ENCODE measurements at regions not wholly inside any gene's neighbourhood (a gene's known extent, or its start where the extent isn't known, plus 50 kb on each side); places are given as distances from the start of the nearest gene placed in this dataset.
"Not testable (repeated sequence)": the region's sequence is repeated elsewhere in the genome, so short reads cannot be mapped to it uniquely, and the experiment has no call there.

DNA sequence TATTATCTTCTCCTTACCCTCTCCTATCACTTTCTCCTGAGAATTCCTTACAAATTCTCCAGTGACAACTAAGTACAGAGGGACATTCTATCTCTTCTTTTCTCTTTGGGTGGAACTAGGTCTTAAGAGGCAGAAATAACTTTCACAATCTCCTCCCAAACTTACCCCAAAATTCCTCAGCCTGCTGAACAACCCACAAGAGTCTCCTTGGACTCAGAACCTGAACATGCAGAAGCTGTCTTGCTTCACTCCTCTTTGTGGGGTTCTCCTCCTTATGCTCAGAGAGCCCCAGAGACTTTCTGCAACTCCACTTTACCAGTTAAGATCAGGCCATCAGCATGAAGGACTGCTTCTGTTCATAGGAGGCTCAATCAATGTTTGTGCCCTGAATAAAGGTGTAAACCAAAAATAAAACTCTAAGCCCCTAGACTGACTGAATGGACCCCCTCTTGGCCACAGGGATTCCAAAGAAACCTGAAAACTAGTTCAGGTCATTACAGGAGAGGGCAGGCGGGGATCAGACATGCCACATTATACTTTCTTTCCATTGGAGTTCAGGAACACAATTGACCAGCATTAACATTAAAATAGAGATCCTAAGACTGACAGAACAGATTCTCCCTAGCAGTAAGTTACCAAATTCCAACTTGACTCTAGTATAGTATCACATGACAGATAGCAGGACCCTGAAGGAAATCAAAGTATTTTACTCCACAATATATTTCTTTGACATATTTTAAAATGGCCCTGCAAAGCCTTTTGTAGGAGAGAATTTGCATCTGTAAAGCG is 179.7 kb upstream of the FBXL17 start:
- FAIRE-seq: no peak
- 84 to 87% (median 86%) methylated on average over 2 of the region's 2 CpGs for WGBS, 3 donors
- no peak for DNase-seq
- Histone ChIP-seq H3K36me3 (ENCODE audit: control insufficient read depth in 3 of 3, insufficient read depth in 2 of 3, low read depth in 1 of 3, low read length in 3 of 3) (no peaks in the 10 kb centered on the region), H3K9me3 (ENCODE audit: control insufficient read depth in 2 of 2, insufficient read depth in 1 of 2, low read depth in 1 of 2, low read length in 1 of 2) (no peaks in the 10 kb centered on the region), H3K27me3 (ENCODE audit: control insufficient read depth in 3 of 3, insufficient read depth in 3 of 3, low read length in 3 of 3) (no peaks in the 10 kb centered on the region), H3K27ac (ENCODE audit: low read depth in 1 of 3, low read length in 2 of 3) (no peak overlapping the region), H3K4me1 (ENCODE audit: control insufficient read depth in 3 of 3, insufficient read depth in 2 of 3, low read depth in 1 of 3, low read length in 2 of 3) (no peaks in the 10 kb centered on the region), H3K4me3 (ENCODE audit: low read depth in 1 of 3, low read length in 3 of 3) (no peak overlapping the region)

DNA sequence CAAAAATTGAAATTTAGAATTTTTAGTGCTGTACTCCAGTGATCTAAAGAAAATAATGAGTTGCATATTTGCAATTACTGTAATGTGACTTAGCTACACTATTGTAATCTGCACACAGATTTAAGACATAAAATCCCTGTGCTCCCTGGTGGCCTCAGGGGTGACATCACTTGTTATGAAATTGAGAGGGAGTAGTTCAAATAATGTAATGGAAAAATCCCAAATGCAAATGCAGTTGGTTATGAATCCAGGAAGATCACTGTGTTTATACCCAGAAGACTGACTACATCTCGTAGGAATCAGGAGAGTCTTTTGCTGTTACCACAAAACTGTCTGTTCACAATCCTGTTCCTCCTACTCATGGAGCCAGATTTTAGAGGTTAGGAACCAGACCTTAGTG is 178.7 kb upstream of the FBXL17 start:
- no peaks in the 10 kb centered on the region for H3K36me3 ChIP-seq (ENCODE audit: control insufficient read depth in 3 of 3, insufficient read depth in 2 of 3, low read depth in 1 of 3, low read length in 3 of 3)
- H3K9me3 ChIP-seq (ENCODE audit: control insufficient read depth in 2 of 2, insufficient read depth in 1 of 2, low read depth in 1 of 2, low read length in 1 of 2): no peaks in the 10 kb centered on the region
- no peak for DNase-seq
- H3K27ac ChIP-seq (ENCODE audit: low read depth in 1 of 3, low read length in 2 of 3): peak overlapping the region in 2 of 3 donors; percentile 12 to 32
- no peaks in the 10 kb centered on the region for H3K4me1 ChIP-seq (ENCODE audit: control insufficient read depth in 3 of 3, insufficient read depth in 2 of 3, low read depth in 1 of 3, low read length in 2 of 3)
- H3K27me3 ChIP-seq (ENCODE audit: control insufficient read depth in 3 of 3, insufficient read depth in 3 of 3, low read length in 3 of 3): no peaks in the 10 kb centered on the region
- no peak for FAIRE-seq
- 58 to 85% (median 72%) methylated on average over 1 of the region's 1 CpG for WGBS, 3 donors
- H3K4me3 ChIP-seq (ENCODE audit: low read depth in 1 of 3, low read length in 3 of 3): no peak overlapping the region

DNA sequence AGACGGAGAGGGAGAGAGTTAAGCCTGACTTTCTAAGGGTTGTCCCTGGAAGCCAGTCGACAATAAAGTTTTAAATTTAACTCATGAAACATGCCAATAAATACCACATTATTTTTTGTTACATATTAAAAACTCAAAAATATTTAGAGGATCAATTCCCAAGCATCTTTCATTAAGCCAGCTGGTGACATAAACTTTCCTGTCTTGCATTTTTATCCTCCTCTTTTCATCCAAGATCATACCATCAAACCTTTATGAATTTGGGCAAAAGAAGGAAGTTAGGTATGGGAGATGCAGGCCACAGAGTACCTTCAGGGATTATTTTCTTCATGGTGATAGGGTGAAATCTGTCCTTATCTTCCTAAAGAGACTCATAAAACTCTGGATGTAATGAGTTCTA is 178.3 kb upstream of the FBXL17 start:
- no peaks in the 10 kb centered on the region for H3K36me3 ChIP-seq (ENCODE audit: control insufficient read depth in 3 of 3, insufficient read depth in 2 of 3, low read depth in 1 of 3, low read length in 3 of 3)
- FAIRE-seq (no peak), DNase-seq (no peak)
- 80 to 90% (median 87%) methylated on average over 2 of the region's 2 CpGs for WGBS, 3 donors
- H3K4me1 ChIP-seq (ENCODE audit: control insufficient read depth in 3 of 3, insufficient read depth in 2 of 3, low read depth in 1 of 3, low read length in 2 of 3): no peaks in the 10 kb centered on the region
- H3K4me3 ChIP-seq (ENCODE audit: low read depth in 1 of 3, low read length in 3 of 3): no peak overlapping the region
- H3K27me3 ChIP-seq (ENCODE audit: control insufficient read depth in 3 of 3, insufficient read depth in 3 of 3, low read length in 3 of 3): no peaks in the 10 kb centered on the region
- H3K9me3 ChIP-seq (ENCODE audit: control insufficient read depth in 2 of 2, insufficient read depth in 1 of 2, low read depth in 1 of 2, low read length in 1 of 2): no peaks in the 10 kb centered on the region
- no peak overlapping the region for H3K27ac ChIP-seq (ENCODE audit: low read depth in 1 of 3, low read length in 2 of 3)

DNA sequence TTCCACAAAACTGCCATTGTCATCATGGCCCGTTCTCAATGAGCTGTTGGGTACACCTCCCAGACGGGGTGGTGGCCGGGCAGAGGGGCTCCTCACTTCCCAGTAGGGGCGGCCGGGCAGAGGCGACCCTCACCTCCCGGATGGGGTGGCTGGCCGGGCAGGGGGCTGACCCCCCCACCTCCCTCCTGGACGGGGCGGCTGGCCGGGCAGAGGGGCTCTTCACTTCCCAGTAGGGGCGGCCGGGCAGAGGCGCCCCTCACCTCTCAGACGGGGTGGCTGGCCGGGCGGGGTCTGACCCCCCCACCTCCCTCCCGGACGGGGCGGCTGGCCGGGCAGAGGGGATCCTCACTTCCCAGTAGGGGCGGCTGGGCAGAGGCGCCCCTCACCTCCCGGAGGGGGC is 176.9 kb upstream of the FBXL17 start:
- not testable (repeated sequence) for H3K36me3 ChIP-seq (ENCODE audit: control insufficient read depth in 3 of 3, insufficient read depth in 2 of 3, low read depth in 1 of 3, low read length in 3 of 3); H3K4me3 ChIP-seq (ENCODE audit: low read depth in 1 of 3, low read length in 3 of 3); H3K27ac ChIP-seq (ENCODE audit: low read depth in 1 of 3, low read length in 2 of 3); H3K9me3 ChIP-seq (ENCODE audit: control insufficient read depth in 2 of 2, insufficient read depth in 1 of 2, low read depth in 1 of 2, low read length in 1 of 2); DNase-seq; H3K27me3 ChIP-seq (ENCODE audit: control insufficient read depth in 3 of 3, insufficient read depth in 3 of 3, low read length in 3 of 3); H3K4me1 ChIP-seq (ENCODE audit: control insufficient read depth in 3 of 3, insufficient read depth in 2 of 3, low read depth in 1 of 3, low read length in 2 of 3); FAIRE-seq
- WGBS, 3 donors: 93 to 98% (median 97%) methylated on average over 7 to 23 of the region's 24 CpGs

DNA sequence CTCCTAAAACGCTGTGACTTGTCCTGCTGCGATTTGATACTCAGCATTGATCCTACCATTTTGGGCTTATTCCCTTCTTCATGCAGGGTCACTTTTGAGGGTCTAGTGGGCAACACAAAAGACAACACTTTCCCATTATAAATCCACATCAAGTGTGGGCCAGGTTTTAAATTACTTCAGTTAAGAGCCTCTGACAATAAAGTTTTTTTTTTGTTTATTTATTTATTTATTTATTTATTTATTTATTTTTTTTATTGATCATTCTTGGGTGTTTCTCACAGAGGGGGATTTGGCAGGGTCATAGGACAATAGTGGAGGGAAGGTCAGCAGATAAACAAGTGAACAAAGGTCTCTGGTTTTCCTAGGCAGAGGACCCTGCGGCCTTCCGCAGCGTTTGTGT is 176.2 kb upstream of the FBXL17 start:
- not testable (repeated sequence) for H3K27me3 ChIP-seq (ENCODE audit: control insufficient read depth in 3 of 3, insufficient read depth in 3 of 3, low read length in 3 of 3); DNase-seq; H3K4me3 ChIP-seq (ENCODE audit: low read depth in 1 of 3, low read length in 3 of 3); FAIRE-seq; H3K36me3 ChIP-seq (ENCODE audit: control insufficient read depth in 3 of 3, insufficient read depth in 2 of 3, low read depth in 1 of 3, low read length in 3 of 3); H3K9me3 ChIP-seq (ENCODE audit: control insufficient read depth in 2 of 2, insufficient read depth in 1 of 2, low read depth in 1 of 2, low read length in 1 of 2); H3K4me1 ChIP-seq (ENCODE audit: control insufficient read depth in 3 of 3, insufficient read depth in 2 of 3, low read depth in 1 of 3, low read length in 2 of 3); H3K27ac ChIP-seq (ENCODE audit: low read depth in 1 of 3, low read length in 2 of 3)
- 83 to 94% (median 93%) methylated on average over 2 of the region's 5 CpGs for WGBS, 3 donors

DNA sequence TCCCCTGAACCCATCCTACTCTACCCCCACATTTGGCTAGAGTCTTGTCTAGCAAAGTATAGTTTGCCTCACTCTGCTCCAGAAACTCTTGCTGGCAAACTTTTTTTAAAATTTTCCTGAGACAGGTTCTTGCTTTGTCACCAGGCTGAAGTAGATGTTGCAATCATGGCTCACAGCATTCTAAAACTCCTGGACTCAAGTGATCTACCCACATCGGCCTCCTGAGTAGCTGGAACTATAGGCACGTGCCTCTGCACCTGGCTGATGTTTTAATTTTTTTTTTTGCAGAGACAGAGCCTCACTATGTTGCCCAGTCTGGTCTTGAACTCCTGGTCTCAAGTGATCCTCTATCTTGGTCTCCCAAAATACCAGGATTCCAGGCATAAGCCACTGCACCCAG is 175.8 kb upstream of the FBXL17 start:
- 71 to 88% (median 83%) methylated on average over 2 of the region's 2 CpGs for WGBS, 3 donors
- Histone ChIP-seq H3K9me3 (ENCODE audit: control insufficient read depth in 2 of 2, insufficient read depth in 1 of 2, low read depth in 1 of 2, low read length in 1 of 2) (no peaks in the 10 kb centered on the region), H3K27me3 (ENCODE audit: control insufficient read depth in 3 of 3, insufficient read depth in 3 of 3, low read length in 3 of 3) (no peaks in the 10 kb centered on the region), H3K4me3 (ENCODE audit: low read depth in 1 of 3, low read length in 3 of 3) (no peak overlapping the region), H3K4me1 (ENCODE audit: control insufficient read depth in 3 of 3, insufficient read depth in 2 of 3, low read depth in 1 of 3, low read length in 2 of 3) (no peaks in the 10 kb centered on the region), H3K27ac (ENCODE audit: low read depth in 1 of 3, low read length in 2 of 3) (no peak overlapping the region), H3K36me3 (ENCODE audit: control insufficient read depth in 3 of 3, insufficient read depth in 2 of 3, low read depth in 1 of 3, low read length in 3 of 3) (no peaks in the 10 kb centered on the region)
- no peak for FAIRE-seq
- DNase-seq: no peak

DNA sequence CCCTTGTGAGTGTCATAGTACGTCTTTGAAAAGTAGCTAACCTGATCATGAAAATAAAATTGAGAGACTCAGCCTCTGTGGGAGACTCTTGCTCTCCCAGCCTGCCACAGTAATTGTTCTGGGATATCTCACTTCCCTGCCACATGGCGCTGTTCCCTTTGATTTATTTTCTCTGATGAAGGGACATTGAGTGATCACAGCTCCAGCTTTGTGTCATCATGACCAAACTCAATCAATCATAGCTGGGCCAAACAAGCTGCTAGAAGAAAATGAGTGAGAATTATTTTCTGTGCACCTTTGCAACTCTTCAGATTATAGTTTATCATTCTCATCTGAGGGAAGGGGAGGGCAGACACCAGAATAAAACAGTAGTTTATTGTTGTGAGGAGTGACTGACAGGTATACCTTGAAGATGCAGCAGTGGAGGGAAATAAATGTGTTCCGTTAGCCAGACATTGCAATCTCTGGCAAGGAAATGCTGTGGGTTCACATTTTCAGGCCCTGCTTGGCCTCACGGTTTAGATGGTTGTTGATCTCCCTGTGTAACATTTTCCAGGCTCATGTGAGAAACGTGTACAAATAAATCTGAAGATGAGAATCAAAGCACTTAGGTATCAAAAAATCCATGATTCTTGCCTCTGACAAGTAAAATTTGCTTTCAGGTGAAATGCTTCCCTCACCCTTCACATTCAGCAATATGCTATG is 174.7 kb upstream of the FBXL17 start:
- DNase-seq (no peak), FAIRE-seq (no peak)
- 69 to 72% (median 71%) methylated on average over 5 of the region's 5 CpGs for WGBS, 3 donors
- Histone ChIP-seq H3K9me3 (ENCODE audit: control insufficient read depth in 2 of 2, insufficient read depth in 1 of 2, low read depth in 1 of 2, low read length in 1 of 2) (no peaks in the 10 kb centered on the region), H3K4me1 (ENCODE audit: control insufficient read depth in 3 of 3, insufficient read depth in 2 of 3, low read depth in 1 of 3, low read length in 2 of 3) (no peaks in the 10 kb centered on the region), H3K27me3 (ENCODE audit: control insufficient read depth in 3 of 3, insufficient read depth in 3 of 3, low read length in 3 of 3) (no peaks in the 10 kb centered on the region), H3K36me3 (ENCODE audit: control insufficient read depth in 3 of 3, insufficient read depth in 2 of 3, low read depth in 1 of 3, low read length in 3 of 3) (no peaks in the 10 kb centered on the region), H3K27ac (ENCODE audit: low read depth in 1 of 3, low read length in 2 of 3) (no peak overlapping the region), H3K4me3 (ENCODE audit: low read depth in 1 of 3, low read length in 3 of 3) (no peak overlapping the region)

DNA sequence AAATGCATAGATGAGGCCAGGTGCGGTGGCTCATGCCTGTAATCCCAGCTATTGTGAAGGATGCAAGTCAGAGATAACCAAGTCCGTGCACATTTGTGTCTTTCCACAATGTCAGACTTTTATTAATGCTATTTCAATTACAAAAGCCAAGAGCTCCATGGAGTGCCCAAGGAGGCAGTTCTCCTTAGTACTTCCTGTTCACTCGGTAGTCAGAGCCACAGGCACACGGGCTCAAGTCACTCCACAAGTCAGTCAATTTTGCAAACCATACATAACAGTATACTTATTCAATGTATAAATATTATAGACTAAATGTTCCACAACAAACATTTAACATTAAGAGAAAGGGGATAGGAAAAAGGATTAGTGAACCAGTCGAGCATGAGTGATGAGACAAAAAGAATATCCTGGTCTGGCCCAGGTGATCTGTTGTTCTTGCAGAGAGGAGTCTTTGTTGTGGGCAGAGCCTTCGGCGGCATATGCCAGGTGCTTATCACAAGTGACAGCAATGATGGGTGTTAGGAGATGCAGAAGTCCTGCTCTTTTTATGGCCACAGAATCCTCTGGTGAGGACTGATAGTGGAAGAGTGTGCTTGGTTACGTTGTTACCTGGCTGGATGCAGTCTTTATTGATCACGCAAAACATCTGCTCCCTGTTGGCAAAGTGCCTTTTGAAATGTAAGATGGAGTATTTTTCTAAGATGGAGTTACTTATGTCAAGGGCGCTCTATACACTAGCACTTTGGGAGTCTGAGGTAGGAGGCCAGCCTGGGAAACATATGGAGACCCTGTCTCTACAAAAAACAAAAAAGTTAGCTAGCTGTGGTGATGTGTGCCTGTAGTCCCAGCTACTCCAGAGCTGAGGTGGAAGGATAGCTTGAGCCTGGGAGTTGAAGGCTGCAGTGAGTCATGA is 167.0 kb upstream of the FBXL17 start:
- FAIRE-seq (no peak), DNase-seq (no peak)
- Histone ChIP-seq H3K27ac (ENCODE audit: low read depth in 1 of 3, low read length in 2 of 3) (no peak overlapping the region), H3K9me3 (ENCODE audit: control insufficient read depth in 2 of 2, insufficient read depth in 1 of 2, low read depth in 1 of 2, low read length in 1 of 2) (no peaks in the 10 kb centered on the region), H3K4me1 (ENCODE audit: control insufficient read depth in 3 of 3, insufficient read depth in 2 of 3, low read depth in 1 of 3, low read length in 2 of 3) (no peaks in the 10 kb centered on the region), H3K4me3 (ENCODE audit: low read depth in 1 of 3, low read length in 3 of 3) (no peak overlapping the region), H3K27me3 (ENCODE audit: control insufficient read depth in 3 of 3, insufficient read depth in 3 of 3, low read length in 3 of 3) (no peaks in the 10 kb centered on the region), H3K36me3 (ENCODE audit: control insufficient read depth in 3 of 3, insufficient read depth in 2 of 3, low read depth in 1 of 3, low read length in 3 of 3) (no peaks in the 10 kb centered on the region)
- WGBS, 3 donors: 56 to 64% (median 62%) methylated on average over 10 of the region's 10 CpGs

Data from small intestine (tissue), 7 donors.